Gastrocnemius medialis (tissue), 4 donors: ENCODE measurements at regions not wholly inside any gene's neighbourhood (a gene's known extent, or its start where the extent isn't known, plus 50 kb on each side); places are given as distances from the start of the nearest gene placed in this dataset.

Source experiments
- CTCF ChIP-seq, 5 experiments: fragments of 450-650 bp in 3 of 5; fragments of 200-600 bp in 2 of 5; sonication (generic) in 2 of 5; IDR thresholded peaks in 4 of 5; conservative IDR thresholded peaks in 1 of 5; 1 replicate in 4 of 5; 2 replicates in 1 of 5; pipeline ENCODE4 v1.5.1; 2016 to 2019; ENCODE audit warnings: antibody characterized with exemption in 5 of 5, mild to moderate bottlenecking in 3 of 5, moderate library complexity in 3 of 5
- POLR2A ChIP-seq, 2 donors: fragments of 450-650 bp; IDR thresholded peaks; one replicate each; pipeline ENCODE4 v1.6.1; 2017; ENCODE audit warnings: antibody characterized with exemption in 2 of 2, mild to moderate bottlenecking in 2 of 2, moderate library complexity in 2 of 2

GRCh38 chr17:34163646-34164045 is 91.4 kb upstream of the CCL2 start:
- peak in 2 of 5 experiments; percentile 20 to 32 for TF ChIP-seq CTCF (IDR thresholded peaks at IDR 0.05 in 4 of 5, conservative IDR thresholded peaks at IDR 0.05 in 1 of 5)
- TF ChIP-seq POLR2A (IDR thresholded peaks at IDR 0.05), result no peak
